Mesothelial cell of epicardium (in vitro differentiated cells): ENCODE measurements at regions not wholly inside any gene's neighbourhood (a gene's known extent, or its start where the extent isn't known, plus 50 kb on each side); places are given as distances from the start of the nearest gene placed in this dataset.

Experiments used
- DNase-seq, 2 experiments: peaks; one replicate each; pipeline ENCODE4 v3.0.0; 2021; ENCODE audit warnings: low spot score in 2 of 2; ENCODE audit not compliant: unreplicated experiment in 2 of 2
- H3K27ac Mint-ChIP-seq: 2 replicates; pipeline ENCODE4 v1.8.0; 2021; ENCODE audit warnings: mixed read lengths
- H3K27me3 Mint-ChIP-seq: 2 replicates; pipeline ENCODE4 v1.8.0; 2021; ENCODE audit warnings: low read depth, mixed read lengths
- H3K36me3 Mint-ChIP-seq: 2 replicates; pipeline ENCODE4 v1.8.0; 2021; ENCODE audit warnings: mixed read lengths
- H3K4me1 Mint-ChIP-seq: 2 replicates; pipeline ENCODE4 v1.8.0; 2021; ENCODE audit warnings: mixed read lengths
- H3K4me3 Mint-ChIP-seq: 2 replicates; pipeline ENCODE4 v1.8.0; 2021; ENCODE audit warnings: mild to moderate bottlenecking, moderate library complexity, mixed read lengths
- H3K9me3 Mint-ChIP-seq: 2 replicates; pipeline ENCODE4 v1.8.0; 2021; ENCODE audit warnings: mixed read lengths
- CTCF ChIP-seq: fragments of 200-600 bp; sonication (generic); IDR thresholded peaks from one replicate; pipeline ENCODE4 v1.5.0; 2021; ENCODE audit warnings: antibody characterized with exemption; ENCODE audit not compliant: unreplicated experiment

- peaks cover 2% of the 10 kb centered on the region for H3K4me1 Mint-ChIP-seq
- no peaks in the 10 kb centered on the region for H3K9me3 Mint-ChIP-seq
- DNase-seq: no peak
- no peaks in the 10 kb centered on the region for H3K36me3 Mint-ChIP-seq
- no peak for TF ChIP-seq CTCF
- no peak overlapping the region for H3K27ac Mint-ChIP-seq
- H3K4me3 Mint-ChIP-seq: no peak overlapping the region
- H3K27me3 Mint-ChIP-seq: no peaks in the 10 kb centered on the region
Observed at GRCh38 chr18:40366521-40366920, 1588.5 kb upstream of the PIK3C3 start.

- Mint-ChIP-seq H3K9me3 (no peaks in the 10 kb centered on the region), H3K4me3 (no peak overlapping the region), H3K27me3 (no peaks in the 10 kb centered on the region)
Observed at GRCh38 chr18:40365526-40365925, 1589.5 kb upstream of the PIK3C3 start.

GRCh38 chr18:40360558-40360957 lies 1594.5 kb upstream of the PIK3C3 start:
- peaks cover 15% of the 10 kb centered on the region for H3K27me3 Mint-ChIP-seq
- H3K9me3 Mint-ChIP-seq: no peaks in the 10 kb centered on the region
- no peak overlapping the region for H3K27ac Mint-ChIP-seq
- H3K4me3 Mint-ChIP-seq: no peak overlapping the region
- peaks cover 5% of the 10 kb centered on the region for H3K4me1 Mint-ChIP-seq
- no peaks in the 10 kb centered on the region for H3K36me3 Mint-ChIP-seq
- TF ChIP-seq CTCF: no peak
- DNase-seq: no peak

More at GRCh38 chr18:40365526-40365925, 1589.5 kb upstream of the PIK3C3 start:
- no peak for TF ChIP-seq CTCF
- Mint-ChIP-seq H3K36me3 (no peaks in the 10 kb centered on the region), H3K4me1 (peaks cover 2% of the 10 kb centered on the region), H3K27ac (no peak overlapping the region)
- DNase-seq: no peak

- no peaks in the 10 kb centered on the region for H3K36me3 Mint-ChIP-seq
- no peak for TF ChIP-seq CTCF
- peaks cover 5% of the 10 kb centered on the region for H3K4me1 Mint-ChIP-seq
- H3K9me3 Mint-ChIP-seq: no peaks in the 10 kb centered on the region
- H3K27ac Mint-ChIP-seq: no peak overlapping the region
- DNase-seq: no peak
- H3K4me3 Mint-ChIP-seq: no peak overlapping the region
- peaks cover 16% of the 10 kb centered on the region for H3K27me3 Mint-ChIP-seq
Observed at GRCh38 chr18:40357536-40357935, 1597.5 kb upstream of the PIK3C3 start.

GRCh38 chr18:40356168-40356567 lies 1598.9 kb upstream of the PIK3C3 start:
- H3K27ac Mint-ChIP-seq: no peak overlapping the region
- TF ChIP-seq CTCF: no peak
- H3K36me3 Mint-ChIP-seq: no peaks in the 10 kb centered on the region

GRCh38 chr18:40355726-40356125 lies 1599.3 kb upstream of the PIK3C3 start:
- H3K27me3 Mint-ChIP-seq: peaks cover 23% of the 10 kb centered on the region
- no peak overlapping the region for H3K4me3 Mint-ChIP-seq
- no peak for DNase-seq
- peaks cover 5% of the 10 kb centered on the region for H3K4me1 Mint-ChIP-seq
- no peaks in the 10 kb centered on the region for H3K9me3 Mint-ChIP-seq
- no peak for TF ChIP-seq CTCF
- no peaks in the 10 kb centered on the region for H3K36me3 Mint-ChIP-seq
- no peak overlapping the region for H3K27ac Mint-ChIP-seq

More at GRCh38 chr18:40356168-40356567, 1598.9 kb upstream of the PIK3C3 start:
- Mint-ChIP-seq H3K4me3 (no peak overlapping the region), H3K27me3 (peaks cover 19% of the 10 kb centered on the region), H3K9me3 (no peaks in the 10 kb centered on the region), H3K4me1 (peaks cover 5% of the 10 kb centered on the region)
- no peak for DNase-seq
